A549 (cell line): ENCODE measurements at regions not wholly inside any gene's neighbourhood (a gene's known extent, or its start where the extent isn't known, plus 50 kb on each side); places are given as distances from the start of the nearest gene placed in this dataset.

ENCODE experiments used
- FOSL2 ChIP-seq, 2 experiments: fragments of 450-650 bp in 1 of 2; fragments of >200 bp in 1 of 2; sonication (Bioruptor Twin) in 1 of 2; formaldehyde crosslinking; IDR thresholded peaks; 2 replicates each; pipeline versions ENCODE4 v1.5.0 to v1.6.1; 2016 to 2020; ENCODE audit warnings: mild to moderate bottlenecking in 1 of 2, moderate library complexity in 1 of 2
- TF ChIP-seq, protein P1 (sequence below): fragments of >200 bp; sonication (Bioruptor Twin); formaldehyde crosslinking; IDR thresholded peaks from 3 replicates; pipeline ENCODE4 v1.5.1; 2016
- TF ChIP-seq, protein P2 (sequence below): IDR thresholded peaks from 2 replicates; pipeline ENCODE4 v1.6.1; 2012

DNA sequence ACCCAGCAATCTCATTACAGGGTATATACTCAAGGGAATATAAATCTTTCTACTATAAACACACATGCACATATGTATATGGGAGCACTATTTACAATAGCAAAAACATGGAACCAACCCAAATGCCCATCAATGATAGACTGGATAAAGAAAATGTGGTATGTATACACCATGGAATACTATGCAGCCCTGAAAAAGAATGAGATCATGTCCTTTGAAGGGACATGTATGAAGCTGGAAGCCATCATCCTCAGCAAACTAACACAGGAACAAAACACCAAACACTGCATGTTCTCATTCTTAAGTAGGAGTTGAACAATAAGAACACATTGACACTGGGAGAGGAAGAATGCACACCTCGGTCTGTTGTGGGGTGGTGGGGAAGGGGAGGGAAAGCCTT, 80.6 kb upstream of the TBX22 start:
- no peak for TF ChIP-seq FOSL2 (IDR thresholded peaks at IDR 0.05)
- TF ChIP-seq FOSL2 (CRISPR knock-in tag; IDR thresholded peaks at IDR 0.05) = no peak
- TF ChIP-seq, protein P1, sequence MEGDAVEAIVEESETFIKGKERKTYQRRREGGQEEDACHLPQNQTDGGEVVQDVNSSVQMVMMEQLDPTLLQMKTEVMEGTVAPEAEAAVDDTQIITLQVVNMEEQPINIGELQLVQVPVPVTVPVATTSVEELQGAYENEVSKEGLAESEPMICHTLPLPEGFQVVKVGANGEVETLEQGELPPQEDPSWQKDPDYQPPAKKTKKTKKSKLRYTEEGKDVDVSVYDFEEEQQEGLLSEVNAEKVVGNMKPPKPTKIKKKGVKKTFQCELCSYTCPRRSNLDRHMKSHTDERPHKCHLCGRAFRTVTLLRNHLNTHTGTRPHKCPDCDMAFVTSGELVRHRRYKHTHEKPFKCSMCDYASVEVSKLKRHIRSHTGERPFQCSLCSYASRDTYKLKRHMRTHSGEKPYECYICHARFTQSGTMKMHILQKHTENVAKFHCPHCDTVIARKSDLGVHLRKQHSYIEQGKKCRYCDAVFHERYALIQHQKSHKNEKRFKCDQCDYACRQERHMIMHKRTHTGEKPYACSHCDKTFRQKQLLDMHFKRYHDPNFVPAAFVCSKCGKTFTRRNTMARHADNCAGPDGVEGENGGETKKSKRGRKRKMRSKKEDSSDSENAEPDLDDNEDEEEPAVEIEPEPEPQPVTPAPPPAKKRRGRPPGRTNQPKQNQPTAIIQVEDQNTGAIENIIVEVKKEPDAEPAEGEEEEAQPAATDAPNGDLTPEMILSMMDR = no peak
- TF ChIP-seq, protein P2, sequence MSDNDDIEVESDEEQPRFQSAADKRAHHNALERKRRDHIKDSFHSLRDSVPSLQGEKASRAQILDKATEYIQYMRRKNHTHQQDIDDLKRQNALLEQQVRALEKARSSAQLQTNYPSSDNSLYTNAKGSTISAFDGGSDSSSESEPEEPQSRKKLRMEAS = no peak
